SW 1271 (cell line): ENCODE measurements at regions not wholly inside any gene's neighbourhood (a gene's known extent, or its start where the extent isn't known, plus 50 kb on each side); places are given as distances from the start of the nearest gene placed in this dataset.
"Not testable (repeated sequence)": the region's sequence is repeated elsewhere in the genome, so short reads cannot be mapped to it uniquely, and the experiment has no call there.

Source experiments
- DNase-seq, 2 experiments: peaks; one replicate each; lab custom pipeline; 2025; lab: John Stamatoyannopoulos, UW

GRCh38 chr10:3571310-3571825 lies 213.6 kb downstream of the KLF6 start:
- no peak for DNase-seq

- DNase-seq = no peak
These were observed 214.1 kb downstream of the KLF6 start for GRCh38 chr10:3570855-3571266.

GRCh38 chr10:3570131-3570729 lies 214.8 kb downstream of the KLF6 start:
- DNase-seq = no peak

GRCh38 chr10:3568983-3569382 lies 216.0 kb downstream of the KLF6 start:
- DNase-seq = no peak

- no peak for DNase-seq
These were observed 216.6 kb downstream of the KLF6 start for GRCh38 chr10:3568392-3568791.

GRCh38 chr10:3567291-3567963 lies 217.6 kb downstream of the KLF6 start:
- no peak for DNase-seq

GRCh38 chr10:3566627-3567026 lies 218.4 kb downstream of the KLF6 start:
- DNase-seq = no peak

- DNase-seq = no peak
These were observed 220.5 kb downstream of the KLF6 start for GRCh38 chr10:3564346-3565002.

- no peak for DNase-seq
These were observed 221.7 kb downstream of the KLF6 start for GRCh38 chr10:3563298-3563697.

- not testable (repeated sequence) for DNase-seq
These were observed 224.4 kb downstream of the KLF6 start for GRCh38 chr10:3560628-3561027.

GRCh38 chr10:3559527-3559926 lies 225.5 kb downstream of the KLF6 start:
- DNase-seq = no peak

- DNase-seq = no peak
These were observed 226.0 kb downstream of the KLF6 start for GRCh38 chr10:3559011-3559410.

GRCh38 chr10:3556191-3557017 lies 228.6 kb downstream of the KLF6 start:
- DNase-seq = peak in 1 of 2 experiments; percentile 2

- DNase-seq = no peak
These were observed 230.9 kb downstream of the KLF6 start for GRCh38 chr10:3554121-3554522.

- DNase-seq = no peak
These were observed 232.7 kb downstream of the KLF6 start for GRCh38 chr10:3552281-3552680.

- DNase-seq = no peak
These were observed 233.2 kb downstream of the KLF6 start for GRCh38 chr10:3551761-3552160.

- DNase-seq = no peak
These were observed 235.9 kb downstream of the KLF6 start for GRCh38 chr10:3549118-3549517.

- DNase-seq = no peak
These were observed 236.3 kb downstream of the KLF6 start for GRCh38 chr10:3548702-3549101.

GRCh38 chr10:3548076-3548475 lies 236.9 kb downstream of the KLF6 start:
- DNase-seq = no peak

- no peak for DNase-seq
These were observed 240.4 kb downstream of the KLF6 start for GRCh38 chr10:3544561-3544960.

GRCh38 chr10:3542185-3542611 lies 242.8 kb downstream of the KLF6 start:
- DNase-seq = no peak

- no peak for DNase-seq
These were observed 245.2 kb downstream of the KLF6 start for GRCh38 chr10:3539696-3540383.
